Keratinocyte (primary cell): ENCODE measurements at regions not wholly inside any gene's neighbourhood (a gene's known extent, or its start where the extent isn't known, plus 50 kb on each side); places are given as distances from the start of the nearest gene placed in this dataset.
A peak's percentile ranks its signal among the peaks of the same experiment; 100 is the strongest.

ENCODE experiments used
- DNase-seq: peaks from one replicate; pipeline ENCODE4 v3.0.0-alpha.2; 2011; ENCODE audit warnings: low read depth, missing footprints, low spot score
- FAIRE-seq: peaks from 2 replicates; lab custom pipeline; 2011; peaks lifted over from hg19 to GRCh38; lab: Jason Lieb, UNC
- H2AFZ ChIP-seq: 2 replicates; pipeline ENCODE4 v1.6.0; 2012; ENCODE audit warnings: low read length, control low read depth, inconsistent platforms; ENCODE audit not compliant: control insufficient read depth
- H3K27ac ChIP-seq: 2 replicates; pipeline ENCODE4 v1.5.1; 2011; ENCODE audit warnings: low read length; ENCODE audit not compliant: control insufficient read depth, insufficient read depth
- H3K27me3 ChIP-seq: 3 replicates; pipeline ENCODE4 v1.6.0; 2011; ENCODE audit warnings: low read length; ENCODE audit not compliant: control insufficient read depth, insufficient read depth; ENCODE audit errors: extremely low read depth
- H3K36me3 ChIP-seq, 2 experiments: 2 replicates in 1 of 2; 3 replicates in 1 of 2; pipeline ENCODE4 v1.5.1; 2011; ENCODE audit warnings: low read length in 2 of 2, mild to moderate bottlenecking in 1 of 2; ENCODE audit not compliant: control insufficient read depth in 2 of 2, insufficient read depth in 2 of 2; ENCODE audit errors: extremely low read depth in 1 of 2
- H3K4me1 ChIP-seq: 3 replicates; pipeline ENCODE4 v1.5.1; 2011; ENCODE audit warnings: low read length; ENCODE audit not compliant: control insufficient read depth, insufficient read depth; ENCODE audit errors: extremely low read depth
- H3K4me2 ChIP-seq: 3 replicates; pipeline ENCODE4 v1.6.0; 2011; ENCODE audit warnings: low read depth, low read length; ENCODE audit not compliant: control insufficient read depth, insufficient read depth; ENCODE audit errors: extremely low read depth
- H3K4me3 ChIP-seq, 3 experiments: fragments of 200-600 bp in 1 of 3; sonication (generic) in 1 of 3; 2 replicates in 2 of 3; 3 replicates in 1 of 3; pipeline ENCODE4 v1.5.1; 2011 to 2016; ENCODE audit warnings: low read length in 3 of 3, mild to moderate bottlenecking in 3 of 3, control low read depth in 2 of 3, inconsistent platforms in 1 of 3, low read depth in 1 of 3, mixed read lengths in 1 of 3, mixed run types in 1 of 3, moderate library complexity in 1 of 3; ENCODE audit not compliant: control insufficient read depth in 2 of 3, insufficient read depth in 2 of 3; ENCODE audit errors: extremely low read depth in 1 of 3
- H3K79me2 ChIP-seq: 2 replicates; pipeline ENCODE4 v1.6.0; 2012; ENCODE audit warnings: low read length; ENCODE audit not compliant: control insufficient read depth, insufficient read depth
- H3K9ac ChIP-seq: 3 replicates; pipeline ENCODE4 v1.6.0; 2011; ENCODE audit warnings: low read length; ENCODE audit not compliant: control insufficient read depth, insufficient read depth; ENCODE audit errors: extremely low read depth
- H3K9me1 ChIP-seq: 3 replicates; pipeline ENCODE4 v1.6.0; 2011; ENCODE audit warnings: low read length; ENCODE audit not compliant: control insufficient read depth, insufficient read depth; ENCODE audit errors: extremely low read depth
- H3K9me3 ChIP-seq: 2 replicates; pipeline ENCODE4 v1.5.1; 2012; ENCODE audit warnings: low read depth, low read length; ENCODE audit not compliant: control insufficient read depth
- H4K20me1 ChIP-seq: 3 replicates; pipeline ENCODE4 v1.6.0; 2011; ENCODE audit warnings: low read length; ENCODE audit not compliant: control insufficient read depth, insufficient read depth; ENCODE audit errors: extremely low read depth
- CTCF ChIP-seq, 3 experiments: IDR thresholded peaks in 1 of 3; conservative IDR thresholded peaks in 1 of 3; optimal IDR thresholded peaks in 1 of 3; 2 replicates in 2 of 3; 3 replicates in 1 of 3; pipeline versions ENCODE3 to v1.5.1; 2011; ENCODE audit warnings: low read length in 3 of 3, mild to moderate bottlenecking in 3 of 3, moderate library complexity in 2 of 3, control low read depth in 1 of 3, inconsistent platforms in 1 of 3; ENCODE audit not compliant: insufficient read depth in 2 of 3; ENCODE audit errors: extremely low read depth in 1 of 3
- EZH2 ChIP-seq: IDR thresholded peaks from one replicate; pipeline ENCODE4 v1.6.1; 2012; ENCODE audit warnings: inconsistent platforms, mild to moderate bottlenecking, low read length, moderate library complexity
- dilution Hi-C: fragments of 300-500 bp; cut with MboI; formaldehyde crosslinking; loops from one replicate; pipeline ENCODE4 v1.7.0; 2020; ENCODE audit warnings: low sequenced_read_pairs; ENCODE audit not compliant: extremely low pct_ligation_motif_present

GRCh38 chr6:56364827-56365339 lies 117.5 kb upstream of the COL21A1 start:
- Histone ChIP-seq H3K9me3 (no peaks in the 10 kb centered on the region), H2AFZ (no peak overlapping the region), H3K9ac (no peak overlapping the region), H3K4me1 (peaks cover 17% of the 10 kb centered on the region), H3K4me2 (no peak overlapping the region), H4K20me1 (no peaks in the 10 kb centered on the region), H3K4me3 (no peak overlapping the region), H3K9me1 (no peaks in the 10 kb centered on the region), H3K79me2 (no peaks in the 10 kb centered on the region), H3K27ac (no peak overlapping the region), H3K36me3 (no peaks in the 10 kb centered on the region), H3K27me3 (no peaks in the 10 kb centered on the region)
- no peak for DNase-seq
- FAIRE-seq: peak; percentile 23
- no peak for TF ChIP-seq EZH2
- no peak for TF ChIP-seq CTCF (optimal IDR thresholded peaks at IDR 0.05 in 1 of 3, IDR thresholded peaks at IDR 0.05 in 1 of 3, conservative IDR thresholded peaks at IDR 0.05 in 1 of 3; ENCODE audit: extremely low read depth in 1 of 3, insufficient read depth in 2 of 3, low read length in 3 of 3)
- dilution Hi-C loops: loop anchor here (25.0 kb wide), 1 partner anchor 97 kb away; no protein-coding TSS in a partner anchor

- no peak for DNase-seq
- Histone ChIP-seq H3K79me2 (no peaks in the 10 kb centered on the region), H3K27ac (no peak overlapping the region), H3K9ac (no peak overlapping the region), H3K4me2 (no peak overlapping the region), H3K4me1 (peaks cover 14% of the 10 kb centered on the region), H3K36me3 (no peaks in the 10 kb centered on the region), H3K27me3 (no peaks in the 10 kb centered on the region), H2AFZ (no peak overlapping the region), H3K9me1 (no peaks in the 10 kb centered on the region), H4K20me1 (no peaks in the 10 kb centered on the region), H3K4me3 (no peak overlapping the region), H3K9me3 (no peaks in the 10 kb centered on the region)
- FAIRE-seq: no peak
- TF ChIP-seq EZH2: no peak
- no peak for TF ChIP-seq CTCF (optimal IDR thresholded peaks at IDR 0.05 in 1 of 3, IDR thresholded peaks at IDR 0.05 in 1 of 3, conservative IDR thresholded peaks at IDR 0.05 in 1 of 3; ENCODE audit: extremely low read depth in 1 of 3, insufficient read depth in 2 of 3, low read length in 3 of 3)
- dilution Hi-C loops: loop anchor here (25.0 kb wide), 1 partner anchor 98 kb away; no protein-coding TSS in a partner anchor
Measured at GRCh38 chr6:56364431-56364826, 117.0 kb upstream of the COL21A1 start.
